Activated T-helper 2 cell treated with anti-CD3 and anti-CD28 coated beads, Interferon-gamma antibody, Interleukin-2, Interleukin-4, amounts not matched to agents 10 μg/mL and 5 μg/mL and 100 μg/mL, durations not matched to agents 14 hours and 24 hours and 36 hours (primary cell): ENCODE measurements at regions not wholly inside any gene's neighbourhood (a gene's known extent, or its start where the extent isn't known, plus 50 kb on each side); places are given as distances from the start of the nearest gene placed in this dataset.

Experiments used
- DNase-seq: peaks from one replicate; pipeline ENCODE4 v3.0.0; 2021; ENCODE audit warnings: low spot score
- H3K27ac Mint-ChIP-seq: one replicate; pipeline ENCODE4 v1.8.0; 2021; ENCODE audit warnings: mixed read lengths
- H3K27me3 Mint-ChIP-seq: one replicate; pipeline ENCODE4 v1.8.0; 2021; ENCODE audit warnings: low read depth, mixed read lengths
- H3K36me3 Mint-ChIP-seq: one replicate; pipeline ENCODE4 v1.8.0; 2021; ENCODE audit warnings: low read depth, mixed read lengths
- H3K4me1 Mint-ChIP-seq: one replicate; pipeline ENCODE4 v1.8.0; 2021; ENCODE audit warnings: low read depth, mixed read lengths
- H3K4me3 Mint-ChIP-seq: one replicate; pipeline ENCODE4 v1.8.0; 2021; ENCODE audit warnings: low read depth, mild to moderate bottlenecking, moderate library complexity, mixed read lengths
- H3K9me3 Mint-ChIP-seq: one replicate; pipeline ENCODE4 v1.8.0; 2021; ENCODE audit warnings: mixed read lengths
- intact Hi-C: fragments of 100-400 bp; cut with micrococcal nuclease; formaldehyde crosslinking; loops from one replicate; pipeline ENCODE4 v1.15.1; 2023

GRCh38 chr13:27014406-27015359 lies 156.9 kb downstream of the USP12 start:
- no peaks in the 10 kb centered on the region for H3K9me3 Mint-ChIP-seq
- H3K4me3 Mint-ChIP-seq: no peak overlapping the region
- H3K36me3 Mint-ChIP-seq: no peaks in the 10 kb centered on the region
- intact Hi-C loops: no loop called here
- H3K27me3 Mint-ChIP-seq: peaks cover 15% of the 10 kb centered on the region
- no peak for DNase-seq
- no peak overlapping the region for H3K27ac Mint-ChIP-seq
- H3K4me1 Mint-ChIP-seq: peaks cover 2% of the 10 kb centered on the region

- Mint-ChIP-seq H3K9me3 (no peaks in the 10 kb centered on the region), H3K4me1 (peaks cover 2% of the 10 kb centered on the region), H3K36me3 (no peaks in the 10 kb centered on the region), H3K27me3 (peaks cover 16% of the 10 kb centered on the region), H3K27ac (no peak overlapping the region), H3K4me3 (no peak overlapping the region)
- no peak for DNase-seq
- intact Hi-C loops: no loop called here
These were observed 159.0 kb downstream of the USP12 start for GRCh38 chr13:27012482-27013197.

- DNase-seq: no peak
- Mint-ChIP-seq H3K27ac (no peak overlapping the region), H3K27me3 (peaks cover 26% of the 10 kb centered on the region), H3K9me3 (no peaks in the 10 kb centered on the region), H3K4me1 (peaks cover 5% of the 10 kb centered on the region), H3K36me3 (no peaks in the 10 kb centered on the region), H3K4me3 (no peak overlapping the region)
- intact Hi-C loops: no loop called here
These were observed 159.9 kb downstream of the USP12 start for GRCh38 chr13:27011661-27012060.

GRCh38 chr13:27008733-27009132 lies 162.9 kb downstream of the USP12 start:
- H3K36me3 Mint-ChIP-seq: no peaks in the 10 kb centered on the region
- H3K9me3 Mint-ChIP-seq: no peaks in the 10 kb centered on the region
- peaks cover 44% of the 10 kb centered on the region for H3K27me3 Mint-ChIP-seq
- H3K4me3 Mint-ChIP-seq: no peak overlapping the region
- intact Hi-C loops: no loop called here
- H3K4me1 Mint-ChIP-seq: peaks cover 10% of the 10 kb centered on the region
- H3K27ac Mint-ChIP-seq: no peak overlapping the region
- no peak for DNase-seq

DNA sequence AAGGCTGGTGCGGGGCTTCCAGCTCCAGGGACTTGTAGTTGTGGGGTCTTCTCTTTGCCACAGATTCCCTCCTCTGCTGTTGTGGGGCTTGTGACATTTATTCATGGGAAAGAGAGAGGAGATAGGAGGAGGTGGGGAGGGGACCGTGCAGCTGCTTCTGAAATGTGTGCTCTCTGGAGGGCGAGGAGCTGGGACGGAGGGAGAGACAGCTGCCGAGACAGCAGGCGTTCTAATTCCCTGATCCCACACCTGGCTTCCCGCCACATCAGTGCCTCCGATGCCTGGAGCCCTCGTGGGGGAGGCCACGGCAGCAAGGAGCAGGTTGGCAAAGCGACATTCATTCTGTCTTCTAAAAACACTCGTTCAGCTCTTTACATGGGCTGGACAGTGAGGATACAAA lies 164.4 kb downstream of the USP12 start:
- intact Hi-C loops: no loop called here
- no peaks in the 10 kb centered on the region for H3K36me3 Mint-ChIP-seq
- peaks cover 44% of the 10 kb centered on the region for H3K27me3 Mint-ChIP-seq
- H3K9me3 Mint-ChIP-seq: no peaks in the 10 kb centered on the region
- peaks cover 8% of the 10 kb centered on the region for H3K4me1 Mint-ChIP-seq
- no peak overlapping the region for H3K27ac Mint-ChIP-seq
- DNase-seq: no peak
- no peak overlapping the region for H3K4me3 Mint-ChIP-seq

- Mint-ChIP-seq H3K27me3 (peaks cover 40% of the 10 kb centered on the region), H3K4me3 (no peak overlapping the region)
- no peak for DNase-seq
These were observed 165.0 kb downstream of the USP12 start for GRCh38 chr13:27006519-27007161.

DNA sequence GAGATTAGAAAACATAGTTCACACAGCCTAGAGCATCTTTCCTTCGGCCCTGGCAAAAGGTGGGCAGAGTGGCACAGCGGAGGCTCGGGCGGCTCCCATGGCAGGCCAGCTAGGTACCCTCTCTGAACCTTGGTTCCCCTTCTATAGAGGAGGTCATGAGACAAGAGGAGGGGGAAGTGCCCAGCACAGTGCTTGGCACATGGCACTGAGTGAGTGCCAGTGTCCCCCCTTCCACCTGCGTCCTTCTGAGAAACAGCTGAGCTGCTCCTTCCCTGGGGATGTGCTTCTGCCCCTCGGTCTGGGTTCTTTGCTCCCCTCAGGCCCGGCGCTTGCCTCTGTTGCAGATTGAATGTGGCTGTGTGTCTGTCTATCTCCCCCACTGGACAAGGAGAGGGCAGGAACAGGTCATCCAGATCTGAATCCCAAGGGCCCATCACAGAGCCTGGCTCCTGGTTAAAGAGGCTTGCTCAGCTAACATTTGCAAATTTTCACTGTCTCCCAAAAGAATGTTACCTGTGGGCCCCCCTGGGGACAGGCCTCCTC lies 165.6 kb downstream of the USP12 start:
- no peak for DNase-seq
- H3K27me3 Mint-ChIP-seq: peaks cover 40% of the 10 kb centered on the region
- intact Hi-C loops: no loop called here
- H3K4me1 Mint-ChIP-seq: peaks cover 8% of the 10 kb centered on the region
- H3K27ac Mint-ChIP-seq: no peak overlapping the region
- no peaks in the 10 kb centered on the region for H3K9me3 Mint-ChIP-seq
- no peaks in the 10 kb centered on the region for H3K36me3 Mint-ChIP-seq
- no peak overlapping the region for H3K4me3 Mint-ChIP-seq

More at GRCh38 chr13:27006519-27007161, 165.0 kb downstream of the USP12 start:
- no peaks in the 10 kb centered on the region for H3K9me3 Mint-ChIP-seq
- intact Hi-C loops: no loop called here
- no peak overlapping the region for H3K27ac Mint-ChIP-seq
- no peaks in the 10 kb centered on the region for H3K36me3 Mint-ChIP-seq
- H3K4me1 Mint-ChIP-seq: peaks cover 8% of the 10 kb centered on the region

GRCh38 chr13:27005556-27005955 lies 166.1 kb downstream of the USP12 start:
- intact Hi-C loops: no loop called here
- no peak for DNase-seq
- Mint-ChIP-seq H3K4me3 (no peak overlapping the region), H3K27ac (no peak overlapping the region), H3K9me3 (no peaks in the 10 kb centered on the region), H3K27me3 (peaks cover 38% of the 10 kb centered on the region), H3K4me1 (peaks cover 8% of the 10 kb centered on the region), H3K36me3 (no peaks in the 10 kb centered on the region)

GRCh38 chr13:27004866-27005265 lies 166.7 kb downstream of the USP12 start:
- Mint-ChIP-seq H3K4me3 (no peak overlapping the region), H3K4me1 (peaks cover 8% of the 10 kb centered on the region), H3K27me3 (peaks cover 38% of the 10 kb centered on the region), H3K9me3 (no peaks in the 10 kb centered on the region), H3K36me3 (no peaks in the 10 kb centered on the region), H3K27ac (no peak overlapping the region)
- DNase-seq: no peak
- intact Hi-C loops: no loop called here

DNA sequence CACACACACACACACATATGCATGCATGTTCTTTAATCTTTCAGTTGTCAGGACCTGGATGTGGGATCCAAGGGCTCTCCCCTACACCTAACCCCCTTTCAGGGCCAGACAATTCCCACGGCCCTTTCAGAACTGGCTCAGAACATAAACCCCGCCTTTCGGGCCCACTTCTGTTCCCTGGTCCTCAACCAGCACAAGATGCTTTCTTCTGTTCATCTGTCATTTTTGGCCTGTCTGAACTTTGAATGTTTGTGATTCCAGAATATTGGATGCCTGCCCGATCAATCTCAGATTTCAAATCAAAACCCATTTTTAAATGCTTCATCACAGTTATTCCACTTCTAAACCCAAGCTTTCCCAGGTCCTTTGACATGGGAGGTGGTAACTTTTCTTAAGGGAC lies 167.3 kb downstream of the USP12 start:
- no peaks in the 10 kb centered on the region for H3K9me3 Mint-ChIP-seq
- H3K27me3 Mint-ChIP-seq: peaks cover 38% of the 10 kb centered on the region
- peaks cover 8% of the 10 kb centered on the region for H3K4me1 Mint-ChIP-seq
- H3K27ac Mint-ChIP-seq: no peak overlapping the region
- intact Hi-C loops: no loop called here
- no peak for DNase-seq
- no peaks in the 10 kb centered on the region for H3K36me3 Mint-ChIP-seq
- no peak overlapping the region for H3K4me3 Mint-ChIP-seq

DNA sequence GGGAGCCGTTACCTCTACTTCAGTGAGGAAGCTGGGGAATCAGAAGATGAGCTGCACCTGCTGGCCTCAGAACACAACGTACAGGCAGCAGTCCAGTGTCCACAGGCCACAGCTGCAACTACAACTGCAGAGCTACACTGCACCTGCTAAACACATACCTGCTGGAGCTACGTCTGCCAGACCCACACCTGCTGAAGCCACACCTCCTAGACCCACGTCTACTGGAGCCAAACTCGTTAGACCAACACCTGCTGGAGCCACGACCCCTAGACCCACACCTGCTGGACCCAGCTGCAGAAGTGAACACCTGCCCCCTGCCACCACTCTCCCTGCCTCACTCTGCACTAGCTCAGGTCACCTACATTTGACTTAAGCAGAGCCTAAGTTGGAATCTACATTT lies 169.9 kb downstream of the USP12 start:
- Mint-ChIP-seq H3K27ac (no peak overlapping the region), H3K27me3 (peaks cover 30% of the 10 kb centered on the region), H3K9me3 (no peaks in the 10 kb centered on the region), H3K4me1 (peaks cover 12% of the 10 kb centered on the region), H3K36me3 (no peaks in the 10 kb centered on the region), H3K4me3 (no peak overlapping the region)
- intact Hi-C loops: no loop called here
- no peak for DNase-seq

- intact Hi-C loops: no loop called here
These were observed 170.9 kb downstream of the USP12 start for GRCh38 chr13:27000686-27001085.

More at GRCh38 chr13:27000686-27001085, 170.9 kb downstream of the USP12 start:
- no peak overlapping the region for H3K27ac Mint-ChIP-seq
- peaks cover 12% of the 10 kb centered on the region for H3K4me1 Mint-ChIP-seq
- H3K9me3 Mint-ChIP-seq: no peaks in the 10 kb centered on the region
- no peak for DNase-seq
- H3K36me3 Mint-ChIP-seq: no peaks in the 10 kb centered on the region
- H3K27me3 Mint-ChIP-seq: peaks cover 26% of the 10 kb centered on the region
- no peak overlapping the region for H3K4me3 Mint-ChIP-seq
